Epithelial cell of esophagus (primary cell): ENCODE measurements at regions not wholly inside any gene's neighbourhood (a gene's known extent, or its start where the extent isn't known, plus 50 kb on each side); places are given as distances from the start of the nearest gene placed in this dataset.
"Not testable (repeated sequence)": the region's sequence is repeated elsewhere in the genome, so short reads cannot be mapped to it uniquely, and the experiment has no call there.

Experiments used
- DNase-seq: peaks from one replicate; pipeline ENCODE4 v3.0.0; 2010; ENCODE audit warnings: low read depth
- H3K4me3 ChIP-seq: 2 replicates; pipeline ENCODE4 v1.5.1; 2011; ENCODE audit warnings: mild to moderate bottlenecking, low read length, control low read depth
- CTCF ChIP-seq: IDR thresholded peaks from 2 replicates; pipeline ENCODE4 v1.5.1; 2011; ENCODE audit warnings: low read depth, mild to moderate bottlenecking, low read length, control low read depth, inconsistent platforms; ENCODE audit not compliant: insufficient read depth; ENCODE audit errors: missing control alignments

DNA sequence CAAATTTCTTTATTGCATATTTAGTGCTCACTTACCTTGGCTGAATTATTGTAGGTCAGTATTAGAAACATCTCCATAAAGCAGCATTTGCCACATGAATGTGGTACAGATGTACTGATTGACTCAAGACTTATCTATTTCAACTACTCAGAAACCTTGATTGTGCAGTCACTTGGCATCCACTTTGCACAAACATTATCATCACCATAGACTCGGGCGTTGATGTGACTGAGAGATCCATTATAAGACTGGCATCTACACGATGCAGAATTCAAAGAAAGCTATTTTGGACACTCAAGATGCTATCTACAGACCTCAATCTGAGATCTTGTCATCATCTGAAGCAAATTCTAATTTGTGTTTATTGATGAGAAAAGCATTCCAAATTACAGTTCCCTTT, 102.8 kb upstream of the USP25 start:
- no peak overlapping the region for H3K4me3 ChIP-seq
- no peak for DNase-seq
- no peak for TF ChIP-seq CTCF

- no peak for TF ChIP-seq CTCF
- H3K4me3 ChIP-seq = no peak overlapping the region
- DNase-seq = no peak
Measured at GRCh38 chr21:15627823-15628222, 102.0 kb upstream of the USP25 start.

DNA sequence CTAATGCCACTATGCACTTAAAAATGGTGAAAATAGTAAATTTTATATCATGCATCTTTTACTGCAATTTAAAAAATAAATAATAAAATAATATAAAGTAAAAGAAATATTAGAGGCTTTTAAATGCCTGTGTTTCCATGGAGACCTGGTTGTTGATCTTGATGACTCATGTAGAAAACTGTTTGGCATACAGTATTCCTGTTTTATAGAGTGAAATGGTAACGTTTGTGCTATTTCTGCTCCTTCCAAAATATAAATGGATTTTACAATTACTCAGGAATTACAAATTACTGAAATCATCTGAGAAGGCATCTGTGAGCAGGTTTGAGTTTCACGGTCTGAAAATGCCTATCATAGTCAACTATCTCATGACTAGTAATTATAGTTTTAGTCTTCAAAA, 98.4 kb upstream of the USP25 start:
- DNase-seq = peak; percentile 32
- no peak overlapping the region for H3K4me3 ChIP-seq
- no peak for TF ChIP-seq CTCF

DNA sequence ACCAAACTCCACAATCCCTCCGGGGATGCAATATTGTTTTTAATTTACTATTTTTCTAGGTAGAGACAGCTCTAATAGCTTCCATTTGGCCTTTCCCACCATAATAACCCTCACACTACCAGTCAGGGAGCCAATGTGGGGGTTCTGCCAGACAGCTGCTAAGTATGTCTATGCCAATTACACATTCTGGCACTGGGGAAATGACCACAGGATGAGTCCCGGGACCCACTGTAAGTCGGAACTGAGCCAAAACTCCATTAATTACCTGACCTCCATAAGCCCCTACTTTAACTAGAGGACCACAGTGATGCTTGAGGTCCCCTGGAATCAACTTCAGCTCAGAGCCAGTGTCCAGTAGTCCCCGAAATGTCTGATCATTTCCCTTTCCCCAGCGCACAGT, 95.2 kb upstream of the USP25 start:
- DNase-seq = not testable (repeated sequence)

DNA sequence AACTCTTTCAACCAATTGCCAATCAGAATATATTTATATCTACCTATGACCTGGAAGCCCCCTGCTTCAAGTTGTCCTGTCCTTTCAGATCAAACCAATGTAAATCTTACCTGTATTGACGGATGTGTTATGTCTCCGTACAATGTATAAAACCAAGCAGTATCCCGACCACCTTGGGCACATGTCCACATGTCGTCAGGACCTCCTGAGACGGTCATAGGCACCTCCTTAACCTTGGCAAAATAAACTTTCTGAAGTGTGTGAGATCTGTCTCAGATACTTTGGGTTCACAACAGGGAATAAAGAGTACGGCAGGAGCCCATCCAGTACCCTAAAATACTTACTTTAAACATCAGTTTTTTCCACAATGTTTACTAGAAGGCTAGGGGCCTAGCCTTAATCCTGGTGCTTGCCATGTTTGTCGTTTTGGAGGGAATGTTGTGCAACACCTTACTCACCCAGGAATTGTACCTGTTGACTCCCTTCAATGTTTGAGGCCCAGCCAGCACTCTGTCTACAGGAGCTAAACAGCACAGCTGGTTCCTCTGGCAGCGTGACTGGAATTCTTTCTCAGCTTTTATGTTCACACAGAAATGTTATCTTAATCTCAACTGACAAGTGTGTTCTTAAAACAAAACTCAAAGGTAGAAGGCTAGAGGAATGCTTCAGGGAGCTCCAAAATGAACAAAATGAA, 90.8 kb upstream of the USP25 start:
- no peak for TF ChIP-seq CTCF
- no peak overlapping the region for H3K4me3 ChIP-seq
- DNase-seq = peak; percentile 89

More for the DNA sequence above, 95.2 kb upstream of the USP25 start:
- not testable (repeated sequence) for H3K4me3 ChIP-seq

- H3K4me3 ChIP-seq, DNase-seq: not testable (repeated sequence)
Measured at GRCh38 chr21:15640113-15640512, 89.7 kb upstream of the USP25 start.

DNA sequence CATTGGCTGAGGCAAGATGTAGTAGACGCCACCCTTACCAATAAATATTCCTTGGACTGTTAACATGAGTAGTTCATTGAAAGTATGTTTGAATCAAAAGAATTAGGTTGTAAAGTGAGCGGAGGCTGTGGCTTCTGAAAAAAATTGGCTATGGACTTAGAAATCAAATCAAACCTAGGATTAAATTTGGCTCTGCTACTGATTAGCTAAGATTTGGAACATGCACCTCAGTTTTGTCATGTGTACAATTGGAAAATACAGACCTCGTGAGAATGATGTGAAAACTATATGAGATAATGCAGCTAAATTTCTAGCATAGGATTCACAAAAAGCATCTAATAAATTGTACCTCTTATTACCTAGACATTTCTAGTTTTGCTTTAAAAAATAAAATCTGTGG, 85.3 kb upstream of the USP25 start:
- DNase-seq = no peak
- no peak overlapping the region for H3K4me3 ChIP-seq
- no peak for TF ChIP-seq CTCF

GRCh38 chr21:15645830-15646229, 84.0 kb upstream of the USP25 start:
- TF ChIP-seq CTCF = no peak
- H3K4me3 ChIP-seq = no peak overlapping the region
- peak; percentile 12 for DNase-seq
